Fibroblast of pulmonary artery (primary cell): ENCODE measurements at regions not wholly inside any gene's neighbourhood (a gene's known extent, or its start where the extent isn't known, plus 50 kb on each side); places are given as distances from the start of the nearest gene placed in this dataset.

Experiments used
- DNase-seq: peaks from one replicate; pipeline ENCODE4 v3.0.0-alpha.2; 2010; ENCODE audit warnings: low read depth
- H3K4me3 ChIP-seq: replicated peaks from 2 replicates; pipeline ENCODE4 v1.5.1; 2011; ENCODE audit warnings: low read depth, mild to moderate bottlenecking, control low read depth, low read length, moderate library complexity
- CTCF ChIP-seq: IDR thresholded peaks from 2 replicates; pipeline ENCODE4 v1.5.1; 2011; ENCODE audit warnings: mild to moderate bottlenecking, control low read depth, low read length, inconsistent platforms; ENCODE audit errors: missing control alignments

DNA sequence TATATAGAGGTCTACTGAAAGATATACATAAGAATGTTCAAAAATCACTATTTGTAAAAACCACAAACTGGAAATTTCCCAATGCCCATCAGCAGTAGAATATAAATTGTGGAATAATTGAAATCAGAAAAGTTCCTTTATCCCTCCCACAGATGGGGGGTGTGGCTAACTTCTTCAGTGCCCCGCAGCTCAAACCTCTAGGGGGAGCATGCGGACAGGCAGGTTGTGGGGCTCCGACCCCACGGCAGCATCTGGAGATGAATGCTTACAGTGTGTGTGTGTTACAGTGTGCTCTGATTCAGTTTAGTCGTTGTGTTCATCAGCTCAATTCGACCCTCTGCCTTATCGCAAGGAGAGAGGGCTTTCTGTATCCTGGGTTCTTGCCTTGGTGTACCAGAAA, 262.1 kb upstream of the LRRC7 start:
- no peak for DNase-seq
- no peak overlapping the region for H3K4me3 ChIP-seq
- TF ChIP-seq CTCF, result no peak

DNA sequence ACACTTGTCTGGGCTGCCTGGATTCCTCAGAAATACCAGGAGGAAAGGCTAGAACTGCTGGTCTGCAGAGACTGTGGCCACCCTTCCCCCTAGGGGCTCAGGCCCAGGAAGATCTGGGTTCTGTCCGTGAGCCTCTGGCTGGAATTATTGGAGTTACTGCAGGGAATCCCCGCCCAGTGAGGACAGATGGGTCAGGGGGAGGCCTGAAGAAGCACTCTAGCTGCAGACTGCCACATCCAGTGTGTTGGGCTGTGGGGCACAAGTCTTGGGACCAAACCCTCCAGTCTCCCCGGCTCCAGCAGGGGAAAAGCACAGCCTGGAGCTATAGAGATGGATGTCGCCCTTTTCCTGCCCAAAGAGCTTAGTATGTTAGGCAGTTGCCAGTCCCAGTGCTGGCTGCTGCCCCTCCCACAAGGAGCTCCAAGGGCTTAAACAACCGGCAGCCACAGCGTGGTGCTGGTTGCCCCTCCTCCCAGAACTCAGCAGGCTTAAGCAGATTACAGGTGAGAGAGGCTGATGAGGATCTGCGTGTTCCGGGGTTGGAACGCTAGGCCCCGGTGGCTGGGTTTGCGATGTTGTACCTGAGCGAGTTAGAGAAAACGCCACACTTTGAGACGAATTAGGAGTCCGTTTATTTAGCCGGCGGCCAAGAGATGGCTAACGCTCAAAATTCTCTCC, 255.5 kb upstream of the LRRC7 start:
- TF ChIP-seq CTCF, result no peak
- DNase-seq, result no peak
- no peak overlapping the region for H3K4me3 ChIP-seq

GRCh38 chr1:69313118-69313517, 254.6 kb upstream of the LRRC7 start:
- no peak for TF ChIP-seq CTCF
- H3K4me3 ChIP-seq, result no peak overlapping the region
- DNase-seq, result no peak

GRCh38 chr1:69315416-69315815, 252.3 kb upstream of the LRRC7 start:
- DNase-seq, result no peak
- H3K4me3 ChIP-seq, result no peak overlapping the region
- TF ChIP-seq CTCF, result no peak

- H3K4me3 ChIP-seq, result no peak overlapping the region
- DNase-seq, result no peak
- TF ChIP-seq CTCF, result no peak
Measured at GRCh38 chr1:69315823-69316222, 251.9 kb upstream of the LRRC7 start.

DNA sequence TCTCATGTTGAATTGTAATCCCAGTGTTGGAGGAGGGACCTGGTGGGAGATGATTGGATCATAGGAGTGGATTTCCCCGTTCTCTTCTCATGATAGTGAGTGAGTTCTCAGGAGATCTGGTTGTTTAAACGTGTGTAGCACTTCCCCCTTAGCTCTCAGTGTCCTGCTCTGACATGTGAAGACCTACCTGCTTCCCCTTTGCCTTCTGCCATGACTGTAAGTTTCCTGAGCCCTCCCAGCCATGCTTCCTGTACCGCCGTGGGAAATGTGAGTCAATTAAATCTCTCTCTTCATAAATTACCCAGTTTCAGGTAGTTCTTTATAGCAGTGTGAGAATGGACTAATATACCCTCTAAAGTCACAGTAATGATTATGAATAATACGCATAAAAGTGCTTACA, 248.4 kb upstream of the LRRC7 start:
- no peak for DNase-seq
- no peak overlapping the region for H3K4me3 ChIP-seq
- no peak for TF ChIP-seq CTCF

DNA sequence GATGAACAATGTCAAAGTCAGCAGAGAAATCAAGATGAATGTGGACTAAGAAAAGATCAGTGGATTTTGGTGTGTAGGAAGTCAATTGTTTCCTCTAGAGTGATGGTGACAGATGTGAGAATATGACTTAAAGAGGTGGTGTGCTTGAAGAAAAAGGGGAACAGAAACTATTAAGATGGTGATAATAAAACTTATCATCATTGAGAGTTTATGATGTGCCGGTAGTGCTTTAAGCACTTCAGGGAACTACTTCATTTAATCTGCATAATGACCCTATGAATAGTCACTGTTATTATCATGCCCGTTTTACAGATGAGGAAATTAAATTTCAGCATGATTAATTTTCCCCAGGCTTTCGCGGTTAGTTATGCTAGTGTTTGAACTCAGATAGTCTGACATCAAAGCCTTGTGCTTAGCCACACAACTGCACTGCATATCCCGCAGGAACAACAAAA, 246.9 kb upstream of the LRRC7 start:
- DNase-seq, result no peak
- H3K4me3 ChIP-seq, result no peak overlapping the region
- no peak for TF ChIP-seq CTCF
